Peyer's patch (tissue), 4 donors: ENCODE measurements at regions not wholly inside any gene's neighbourhood (a gene's known extent, or its start where the extent isn't known, plus 50 kb on each side); places are given as distances from the start of the nearest gene placed in this dataset.

Experiments used
- DNase-seq, 3 donors: peaks; one replicate each; pipeline ENCODE4 v3.0.0-alpha.2; 2017 to 2019
- H3K27ac ChIP-seq, 4 donors: fragments of 200-600 bp; sonication (generic); one replicate each; pipeline ENCODE4 v1.5.1; 2016 to 2019
- H3K27me3 ChIP-seq, 2 donors: fragments of 200-600 bp; sonication (generic); one replicate each; pipeline ENCODE4 v1.5.1; 2019
- H3K36me3 ChIP-seq, 3 donors: fragments of 200-600 bp; sonication (generic); one replicate each; pipeline ENCODE4 v1.5.1; 2016 to 2019
- H3K4me1 ChIP-seq, 4 donors: fragments of 200-600 bp; sonication (generic); one replicate each; pipeline ENCODE4 v1.5.1; 2016 to 2019
- H3K4me3 ChIP-seq, 4 donors: fragments of 200-600 bp; sonication (generic); 1 replicate in 3 of 4; 2 replicates in 1 of 4; pipeline ENCODE4 v1.5.1; 2016 to 2019; ENCODE audit warnings: mild to moderate bottlenecking in 1 of 4
- H3K9me3 ChIP-seq, 4 donors: fragments of 200-600 bp; sonication (generic); one replicate each; pipeline ENCODE4 v1.5.1; 2016 to 2019; ENCODE audit warnings: mild to moderate bottlenecking in 1 of 4
- POLR2A ChIP-seq, 2 donors: fragments of 450-650 bp; IDR thresholded peaks; one replicate each; pipeline ENCODE4 v1.5.1; 2017; ENCODE audit warnings: antibody characterized with exemption in 2 of 2, mild to moderate bottlenecking in 2 of 2, moderate library complexity in 2 of 2
- TF ChIP-seq, protein P1 (sequence below), 6 experiments: fragments of 450-650 bp in 4 of 6; fragments of 200-600 bp in 2 of 6; sonication (generic) in 1 of 6; IDR thresholded peaks; one replicate each; pipeline ENCODE4 v1.5.1; 2017 to 2019; ENCODE audit warnings: antibody characterized with exemption in 6 of 6, mild to moderate bottlenecking in 3 of 6, moderate library complexity in 1 of 6

DNA sequence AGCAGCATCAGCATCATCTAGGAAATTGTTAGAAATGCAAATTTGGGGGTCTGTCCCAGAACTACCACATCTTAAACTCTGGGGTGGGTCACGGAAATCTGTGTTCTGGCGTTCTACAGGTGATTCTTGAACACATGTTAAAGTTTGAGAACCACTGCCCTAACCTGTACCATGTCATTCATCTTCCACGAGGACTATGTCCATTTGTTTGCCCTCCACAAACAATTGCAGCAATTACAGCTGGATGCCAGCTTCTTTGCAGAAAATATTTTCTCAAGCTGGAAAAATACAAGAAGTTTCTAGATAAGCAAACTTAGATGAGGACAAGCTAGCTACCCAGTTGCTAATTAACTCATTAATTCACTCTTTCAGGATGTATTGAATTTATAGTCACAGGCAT is 54.1 kb downstream of the MAFB start:
- no peak for TF ChIP-seq POLR2A (IDR thresholded peaks at IDR 0.05)
- TF ChIP-seq, protein P1, sequence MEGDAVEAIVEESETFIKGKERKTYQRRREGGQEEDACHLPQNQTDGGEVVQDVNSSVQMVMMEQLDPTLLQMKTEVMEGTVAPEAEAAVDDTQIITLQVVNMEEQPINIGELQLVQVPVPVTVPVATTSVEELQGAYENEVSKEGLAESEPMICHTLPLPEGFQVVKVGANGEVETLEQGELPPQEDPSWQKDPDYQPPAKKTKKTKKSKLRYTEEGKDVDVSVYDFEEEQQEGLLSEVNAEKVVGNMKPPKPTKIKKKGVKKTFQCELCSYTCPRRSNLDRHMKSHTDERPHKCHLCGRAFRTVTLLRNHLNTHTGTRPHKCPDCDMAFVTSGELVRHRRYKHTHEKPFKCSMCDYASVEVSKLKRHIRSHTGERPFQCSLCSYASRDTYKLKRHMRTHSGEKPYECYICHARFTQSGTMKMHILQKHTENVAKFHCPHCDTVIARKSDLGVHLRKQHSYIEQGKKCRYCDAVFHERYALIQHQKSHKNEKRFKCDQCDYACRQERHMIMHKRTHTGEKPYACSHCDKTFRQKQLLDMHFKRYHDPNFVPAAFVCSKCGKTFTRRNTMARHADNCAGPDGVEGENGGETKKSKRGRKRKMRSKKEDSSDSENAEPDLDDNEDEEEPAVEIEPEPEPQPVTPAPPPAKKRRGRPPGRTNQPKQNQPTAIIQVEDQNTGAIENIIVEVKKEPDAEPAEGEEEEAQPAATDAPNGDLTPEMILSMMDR (IDR thresholded peaks at IDR 0.05), result no peak
- Histone ChIP-seq H3K4me3 (no peak overlapping the region), H3K36me3 (no peaks in the 10 kb centered on the region), H3K4me1 (no peaks in the 10 kb centered on the region), H3K27me3 (no peaks in the 10 kb centered on the region), H3K9me3 (no peaks in the 10 kb centered on the region), H3K27ac (no peak overlapping the region)
- no peak for DNase-seq

DNA sequence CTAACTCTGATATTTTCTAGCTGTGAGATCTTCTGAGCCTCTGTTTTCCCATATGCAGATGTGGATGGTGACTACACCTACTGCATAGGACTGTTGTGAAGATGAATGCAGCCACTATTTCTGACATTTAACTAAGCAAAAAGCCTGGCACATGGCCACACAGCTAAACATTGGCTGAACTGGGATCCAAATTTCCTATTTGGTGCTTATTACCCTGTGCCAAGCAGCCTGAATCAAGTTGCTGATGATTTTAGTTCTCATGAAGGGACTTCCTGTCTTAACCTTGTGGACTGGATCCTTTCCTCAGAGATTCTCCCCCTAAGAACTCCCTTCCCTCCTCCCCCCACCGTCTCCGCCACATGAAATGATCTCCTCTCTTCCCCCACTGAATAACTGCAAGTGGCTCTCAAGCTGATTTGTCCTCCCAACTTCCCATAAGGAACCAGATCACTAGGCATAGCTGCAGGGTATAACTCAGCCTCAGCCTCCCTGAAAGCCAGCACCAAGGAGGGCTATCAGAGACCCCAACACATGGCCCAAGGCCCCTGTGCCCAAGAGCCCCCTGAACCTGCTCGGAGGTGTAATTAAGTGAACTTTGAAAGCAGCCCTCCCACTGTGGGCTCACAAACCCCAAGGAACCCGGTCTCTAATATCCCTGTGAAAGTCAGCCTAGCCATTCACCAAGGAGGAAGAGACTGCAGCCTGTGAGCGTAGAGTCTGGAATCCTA is 55.7 kb downstream of the MAFB start:
- no peak for DNase-seq
- Histone ChIP-seq H3K9me3 (no peaks in the 10 kb centered on the region), H3K27me3 (no peaks in the 10 kb centered on the region), H3K36me3 (no peaks in the 10 kb centered on the region), H3K27ac (no peak overlapping the region), H3K4me3 (no peak overlapping the region), H3K4me1 (no peaks in the 10 kb centered on the region)
- TF ChIP-seq, protein P1 (IDR thresholded peaks at IDR 0.05), result no peak
- TF ChIP-seq POLR2A (IDR thresholded peaks at IDR 0.05), result no peak

DNA sequence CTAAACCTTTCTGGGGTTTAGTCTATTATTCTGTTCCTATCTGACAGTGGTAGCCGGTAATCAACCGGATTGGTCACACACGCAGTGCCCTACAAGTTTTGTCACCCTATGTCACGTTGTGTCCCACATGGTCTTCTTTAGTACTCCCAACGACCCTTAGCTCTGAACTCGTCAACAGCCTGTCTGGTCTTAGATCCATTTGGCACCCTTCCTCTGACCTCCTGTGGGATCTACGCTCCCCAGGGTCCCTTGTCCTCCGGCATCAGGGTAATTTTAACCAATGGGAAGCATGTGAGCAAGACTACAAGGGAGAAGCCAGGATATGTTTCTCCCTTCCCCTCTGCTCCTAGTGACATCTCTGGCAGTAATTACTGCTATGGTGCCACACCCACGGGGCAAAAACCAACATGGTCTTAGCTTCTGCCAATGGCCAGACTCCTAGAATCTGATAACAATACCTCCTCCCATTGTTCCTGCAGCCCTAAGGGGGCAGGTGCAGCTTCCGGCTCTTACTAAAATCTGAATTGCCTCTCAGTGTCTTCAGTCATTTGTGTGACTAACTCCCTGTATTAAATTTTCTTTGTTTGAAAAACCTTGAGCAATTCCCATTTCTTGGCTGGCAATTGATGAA is 56.6 kb downstream of the MAFB start:
- H3K36me3 ChIP-seq, result no peaks in the 10 kb centered on the region
- no peaks in the 10 kb centered on the region for H3K4me1 ChIP-seq
- no peak overlapping the region for H3K27ac ChIP-seq
- no peak for DNase-seq
- H3K27me3 ChIP-seq, result no peaks in the 10 kb centered on the region
- TF ChIP-seq, protein P1 (IDR thresholded peaks at IDR 0.05), result no peak
- no peak for TF ChIP-seq POLR2A (IDR thresholded peaks at IDR 0.05)
- H3K4me3 ChIP-seq, result no peak overlapping the region
- H3K9me3 ChIP-seq, result no peaks in the 10 kb centered on the region

DNA sequence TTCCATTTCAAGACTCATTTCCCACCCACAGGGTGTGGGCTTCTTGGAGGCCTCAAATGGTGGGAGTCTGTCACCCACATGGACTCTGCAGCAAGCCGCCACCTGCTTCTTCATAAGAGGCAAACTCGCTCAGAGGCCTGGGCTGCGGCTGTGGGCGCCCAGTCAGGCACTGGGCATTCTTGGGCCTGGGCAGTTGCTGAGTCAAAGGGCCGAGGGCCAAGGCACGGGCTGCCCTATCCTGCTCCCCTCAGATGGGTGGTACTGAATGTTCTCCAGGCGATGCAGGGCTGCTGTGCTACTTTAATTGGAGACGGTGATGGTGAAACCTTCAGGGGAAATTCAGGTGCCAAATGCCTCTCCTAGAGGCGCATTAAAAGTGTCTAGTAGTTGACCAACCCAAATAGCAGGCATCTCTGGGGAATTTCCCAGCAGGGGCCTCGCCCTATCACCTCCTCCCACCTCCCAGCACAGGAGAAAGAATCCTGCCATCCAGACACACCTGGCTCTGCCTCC is 57.9 kb downstream of the MAFB start:
- Histone ChIP-seq H3K36me3 (no peaks in the 10 kb centered on the region), H3K4me1 (no peaks in the 10 kb centered on the region), H3K9me3 (no peaks in the 10 kb centered on the region), H3K27me3 (no peaks in the 10 kb centered on the region), H3K4me3 (no peak overlapping the region), H3K27ac (no peak overlapping the region)
- no peak for DNase-seq
- no peak for TF ChIP-seq POLR2A (IDR thresholded peaks at IDR 0.05)
- TF ChIP-seq, protein P1 (IDR thresholded peaks at IDR 0.05), result no peak

DNA sequence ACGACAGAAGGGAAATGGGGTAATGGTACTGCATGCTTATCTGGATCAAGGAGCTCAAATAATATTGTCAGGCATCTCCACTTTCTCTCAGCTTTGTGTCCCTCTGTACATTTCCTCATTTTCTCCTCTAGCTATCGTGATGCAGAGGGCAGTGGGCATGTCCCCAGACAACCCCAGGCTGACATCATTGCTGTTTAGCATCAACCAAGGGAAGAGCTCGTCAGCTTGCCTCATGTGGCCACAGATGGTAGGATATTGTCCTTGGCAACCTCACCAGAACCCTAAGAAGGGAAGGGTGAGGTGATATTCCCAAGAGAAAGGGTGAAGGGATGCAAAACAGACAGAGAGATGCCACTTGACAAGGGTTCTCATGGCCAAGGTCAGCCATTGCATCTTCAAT is 58.3 kb downstream of the MAFB start:
- Histone ChIP-seq H3K27me3 (no peaks in the 10 kb centered on the region), H3K36me3 (no peaks in the 10 kb centered on the region), H3K4me3 (no peak overlapping the region), H3K9me3 (no peaks in the 10 kb centered on the region), H3K4me1 (no peaks in the 10 kb centered on the region), H3K27ac (no peak overlapping the region)
- no peak for DNase-seq
- TF ChIP-seq POLR2A (IDR thresholded peaks at IDR 0.05), result no peak
- TF ChIP-seq, protein P1 (IDR thresholded peaks at IDR 0.05), result no peak
